HepG2 (cell line): ENCODE measurements at regions not wholly inside any gene's neighbourhood (a gene's known extent, or its start where the extent isn't known, plus 50 kb on each side); places are given as distances from the start of the nearest gene placed in this dataset.

Experiments
- ATAC-seq: fragments of 200-7000 bp; cut with Tn5 transposase; 3 replicates; pipeline ENCODE4 v1.9.1; 2020; ENCODE audit warnings: mild to moderate bottlenecking, moderate library complexity
- BruUV-seq: library from RNA; stranded (reverse); fragments of 400-500 nt; replicated peaks from 2 replicates; lab custom pipeline; 2021; lab: Mats Ljungman, UMichigan
- CTCF ChIA-PET: fragments of 300-600 bp; formaldehyde crosslinking; extraction: SDS; loops from one replicate; lab custom pipeline; 2021; ENCODE audit warnings: low total read pairs, inconsistent platforms, low intra/inter-chr PET ratio; lab: Yijun Ruan, JAX
- POLR2A ChIA-PET: fragments of 350-600 bp; sonication (Branson Sonifier 250); formaldehyde crosslinking; loops from one replicate; lab custom pipeline; 2020; ENCODE audit warnings: antibody characterized with exemption, inconsistent platforms; lab: Yijun Ruan, JAX
- DNase-seq: peaks from one replicate; pipeline ENCODE4 v3.0.0-alpha.2; 2015; ENCODE audit warnings: low spot score
- FAIRE-seq: peaks from 3 replicates; lab custom pipeline; 2011; peaks lifted over from hg19 to GRCh38; lab: Jason Lieb, UNC
- H2AFZ ChIP-seq: one replicate; pipeline ENCODE4 v1.6.1; 2011; ENCODE audit warnings: low read length, inconsistent platforms
- H3K27ac ChIP-seq: fragments of 300-600 bp; 3 replicates; pipeline ENCODE4 v1.8.0; 2011; ENCODE audit warnings: mixed run types, mild to moderate bottlenecking, mixed read lengths, low read length, inconsistent platforms; ENCODE audit not compliant: insufficient read depth; ENCODE audit errors: extremely low read length
- H3K27me3 ChIP-seq, 2 experiments: fragments of 200-600 bp in 1 of 2; 2 replicates in 1 of 2; 3 replicates in 1 of 2; pipeline versions ENCODE4 v1.6.0 to v1.8.0; 2011; ENCODE audit warnings: low read length in 2 of 2, mild to moderate bottlenecking in 2 of 2, moderate library complexity in 2 of 2, inconsistent platforms in 1 of 2; ENCODE audit not compliant: insufficient read depth in 2 of 2, control insufficient read depth in 1 of 2
- H3K36me3 ChIP-seq, 2 experiments: fragments of 200-600 bp in 1 of 2; replicated peaks in 1 of 2; 2 replicates in 1 of 2; 3 replicates in 1 of 2; pipeline versions ENCODE4 v1.5.1 to v1.8.0; 2011; ENCODE audit warnings: low read length in 2 of 2, inconsistent platforms in 1 of 2; ENCODE audit not compliant: insufficient read depth in 2 of 2, control insufficient read depth in 1 of 2
- H3K4me1 ChIP-seq: 2 replicates; pipeline ENCODE4 v1.5.1; 2012; ENCODE audit warnings: low read length, inconsistent platforms; ENCODE audit not compliant: insufficient read depth
- H3K4me2 ChIP-seq: 2 replicates; pipeline ENCODE4 v1.6.0; 2011; ENCODE audit warnings: low read depth, low read length, inconsistent platforms
- H3K4me3 ChIP-seq, 3 experiments: fragments of 200-600 bp in 1 of 3; sonication (generic), shearing (Covaris generic) in 1 of 3; replicated peaks in 1 of 3; 2 replicates each; pipeline ENCODE4 v1.5.1; 2011 to 2016; ENCODE audit warnings: low read length in 3 of 3, inconsistent platforms in 2 of 3, low read depth in 2 of 3, mild to moderate bottlenecking in 2 of 3, control low read depth in 1 of 3, mixed read lengths in 1 of 3; ENCODE audit not compliant: insufficient read depth in 1 of 3
- H3K79me2 ChIP-seq: one replicate; pipeline ENCODE4 v1.6.1; 2011; ENCODE audit warnings: low read length, inconsistent platforms; ENCODE audit not compliant: insufficient read depth
- H3K9ac ChIP-seq: 2 replicates; pipeline ENCODE4 v1.6.0; 2011; ENCODE audit warnings: mild to moderate bottlenecking, low read depth, low read length, inconsistent platforms; ENCODE audit not compliant: insufficient read depth
- H3K9me3 ChIP-seq: 2 replicates; pipeline ENCODE4 v1.5.1; 2012; ENCODE audit warnings: mild to moderate bottlenecking, low read length
- H4K20me1 ChIP-seq: 2 replicates; pipeline ENCODE4 v1.6.0; 2011; ENCODE audit warnings: inconsistent platforms, mild to moderate bottlenecking, low read length, moderate library complexity; ENCODE audit not compliant: insufficient read depth
- GPN1 ChIP-seq: sonication (generic); formaldehyde crosslinking; IDR thresholded peaks from 2 replicates; pipeline ENCODE4 v1.5.1; 2020; ENCODE audit warnings: missing genetic modification reagents, borderline replicate concordance
- TSC22D2 ChIP-seq: sonication (generic); formaldehyde crosslinking; IDR thresholded peaks from 2 replicates; pipeline ENCODE4 v1.5.1; 2020; ENCODE audit warnings: missing genetic modification reagents, mild to moderate bottlenecking, borderline replicate concordance
- ZNF329 ChIP-seq: sonication (generic); formaldehyde crosslinking; IDR thresholded peaks from 2 replicates; pipeline ENCODE4 v1.9.0; 2021; ENCODE audit warnings: low read depth, mild to moderate bottlenecking, missing genetic modification reagents
- ZNF510 ChIP-seq: sonication (generic); formaldehyde crosslinking; IDR thresholded peaks from 2 replicates; pipeline ENCODE4 v1.4.0; 2020; ENCODE audit warnings: low read depth, mild to moderate bottlenecking, missing genetic modification reagents
- ZNF605 ChIP-seq: sonication (generic); formaldehyde crosslinking; IDR thresholded peaks from 2 replicates; pipeline ENCODE4 v1.8.0; 2022; ENCODE audit warnings: mild to moderate bottlenecking, missing genetic modification reagents
- ZNF737 ChIP-seq: sonication (generic); formaldehyde crosslinking; IDR thresholded peaks from 2 replicates; pipeline ENCODE4 v1.5.0; 2020; ENCODE audit warnings: missing genetic modification reagents, mild to moderate bottlenecking, borderline replicate concordance
- ZSCAN31 ChIP-seq: sonication (generic); formaldehyde crosslinking; IDR thresholded peaks from 2 replicates; pipeline ENCODE4 v1.5.0; 2020; ENCODE audit warnings: low read depth, mild to moderate bottlenecking, missing genetic modification reagents
- WGBS: methylation state at CpG from one replicate; pipeline ENCODE4 v1.1.6; 2017; ENCODE audit warnings: low lambda C conversion rate; 5-methylcytosine and 5-hydroxymethylcytosine counted together
- in situ Hi-C: cut with HindIII; loops from 2 replicates; pipeline ENCODE4 v1.10.0; 2017; ENCODE audit warnings: low pct_unique_long_range_greater_than_20kb; ENCODE audit not compliant: extremely low pct_ligation_motif_present
- intact Hi-C: fragments of 100-400 bp; cut with micrococcal nuclease; formaldehyde crosslinking; loops from one replicate; pipeline ENCODE4 v1.10.0; 2022; ENCODE audit not compliant: unreplicated experiment
- TF ChIP-seq, protein P1 (sequence below): sonication (generic); formaldehyde crosslinking; IDR thresholded peaks from 2 replicates; pipeline ENCODE4 v1.4.0; 2020; ENCODE audit warnings: missing genetic modification reagents
- TF ChIP-seq, protein P2 (sequence below): sonication (generic); formaldehyde crosslinking; IDR thresholded peaks from 2 replicates; pipeline ENCODE4 v1.5.0; 2020; ENCODE audit warnings: mild to moderate bottlenecking, low read depth, missing genetic modification reagents, borderline replicate concordance
- TF ChIP-seq, protein P3 (sequence below): sonication (generic); formaldehyde crosslinking; IDR thresholded peaks from 2 replicates; pipeline ENCODE4 v1.4.0; 2020; ENCODE audit warnings: mild to moderate bottlenecking, missing genetic modification reagents
- TF ChIP-seq, protein P4 (sequence below): sonication (generic); formaldehyde crosslinking; IDR thresholded peaks from 2 replicates; pipeline ENCODE4 v1.4.0; 2020; ENCODE audit warnings: missing genetic modification reagents, borderline replicate concordance
- TF ChIP-seq, protein P5 (sequence below): sonication (generic); formaldehyde crosslinking; IDR thresholded peaks from 2 replicates; pipeline ENCODE4 v1.4.0; 2020; ENCODE audit warnings: missing genetic modification reagents

DNA sequence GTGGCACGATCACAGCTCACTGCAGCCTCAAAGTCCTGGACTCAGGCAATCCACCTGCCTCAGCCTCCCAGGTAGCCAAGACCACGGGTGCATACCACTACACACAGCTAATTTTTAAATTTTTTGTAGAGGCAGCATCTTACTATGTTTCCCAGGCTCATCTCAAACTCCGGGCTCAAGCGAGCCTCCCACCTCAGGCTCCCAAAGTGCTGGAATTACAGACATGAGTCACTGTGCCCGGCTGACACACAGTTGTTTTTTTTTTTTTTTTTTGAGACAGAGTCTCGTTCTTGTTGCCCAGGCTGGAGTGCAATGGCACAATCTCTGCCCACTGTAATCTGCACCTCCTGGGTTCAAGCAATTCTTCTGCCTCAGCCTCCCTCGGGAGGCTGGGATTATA is 70.1 kb upstream of the CNOT6 start:
- Histone ChIP-seq H3K9ac (no peak overlapping the region), H3K4me2 (no peak overlapping the region), H3K36me3 (no peaks in the 10 kb centered on the region), H3K79me2 (no peaks in the 10 kb centered on the region), H2AFZ (no peak overlapping the region), H3K27ac (no peak overlapping the region), H3K27me3 (peaks cover 0 to 11% of the 10 kb centered on the region in 2 experiments; a peak in 3 of 5 replicates), H3K4me1 (no peaks in the 10 kb centered on the region), H4K20me1 (no peaks in the 10 kb centered on the region), H3K4me3 (no peak overlapping the region), H3K9me3 (no peaks in the 10 kb centered on the region)
- no peak for ATAC-seq
- ChIA-PET CTCF (no interaction called here), POLR2A (no interaction called here)
- WGBS = 26% methylated on average over 7 of the region's 7 CpGs
- no peak for FAIRE-seq
- intact Hi-C loops = no loop called here
- no TSS peak for BruUV-seq
- no peak for DNase-seq
- in situ Hi-C loops = no loop called here
- TF ChIP-seq, protein P1, sequence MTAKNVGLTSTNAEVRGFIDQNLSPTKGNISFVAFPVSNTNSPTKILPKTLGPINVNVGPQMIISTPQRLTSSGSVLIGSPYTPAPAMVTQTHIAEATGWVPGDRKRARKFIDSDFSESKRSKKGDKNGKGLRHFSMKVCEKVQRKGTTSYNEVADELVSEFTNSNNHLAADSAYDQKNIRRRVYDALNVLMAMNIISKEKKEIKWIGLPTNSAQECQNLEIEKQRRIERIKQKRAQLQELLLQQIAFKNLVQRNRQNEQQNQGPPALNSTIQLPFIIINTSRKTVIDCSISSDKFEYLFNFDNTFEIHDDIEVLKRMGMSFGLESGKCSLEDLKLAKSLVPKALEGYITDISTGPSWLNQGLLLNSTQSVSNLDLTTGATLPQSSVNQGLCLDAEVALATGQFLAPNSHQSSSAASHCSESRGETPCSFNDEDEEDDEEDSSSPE (CRISPR knock-in tag) = no peak
- TF ChIP-seq ZNF737 (CRISPR knock-in tag) (no peak), GPN1 (CRISPR knock-in tag) (no peak), ZNF605 (CRISPR knock-in tag) (no peak), TSC22D2 (CRISPR knock-in tag) (no peak), ZSCAN31 (CRISPR knock-in tag) (no peak), ZNF510 (no peak), ZNF329 (CRISPR knock-in tag) (no peak)
- TF ChIP-seq, protein P2, sequence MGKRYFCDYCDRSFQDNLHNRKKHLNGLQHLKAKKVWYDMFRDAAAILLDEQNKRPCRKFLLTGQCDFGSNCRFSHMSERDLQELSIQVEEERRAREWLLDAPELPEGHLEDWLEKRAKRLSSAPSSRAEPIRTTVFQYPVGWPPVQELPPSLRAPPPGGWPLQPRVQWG (CRISPR knock-in tag) = no peak
- TF ChIP-seq, protein P3, sequence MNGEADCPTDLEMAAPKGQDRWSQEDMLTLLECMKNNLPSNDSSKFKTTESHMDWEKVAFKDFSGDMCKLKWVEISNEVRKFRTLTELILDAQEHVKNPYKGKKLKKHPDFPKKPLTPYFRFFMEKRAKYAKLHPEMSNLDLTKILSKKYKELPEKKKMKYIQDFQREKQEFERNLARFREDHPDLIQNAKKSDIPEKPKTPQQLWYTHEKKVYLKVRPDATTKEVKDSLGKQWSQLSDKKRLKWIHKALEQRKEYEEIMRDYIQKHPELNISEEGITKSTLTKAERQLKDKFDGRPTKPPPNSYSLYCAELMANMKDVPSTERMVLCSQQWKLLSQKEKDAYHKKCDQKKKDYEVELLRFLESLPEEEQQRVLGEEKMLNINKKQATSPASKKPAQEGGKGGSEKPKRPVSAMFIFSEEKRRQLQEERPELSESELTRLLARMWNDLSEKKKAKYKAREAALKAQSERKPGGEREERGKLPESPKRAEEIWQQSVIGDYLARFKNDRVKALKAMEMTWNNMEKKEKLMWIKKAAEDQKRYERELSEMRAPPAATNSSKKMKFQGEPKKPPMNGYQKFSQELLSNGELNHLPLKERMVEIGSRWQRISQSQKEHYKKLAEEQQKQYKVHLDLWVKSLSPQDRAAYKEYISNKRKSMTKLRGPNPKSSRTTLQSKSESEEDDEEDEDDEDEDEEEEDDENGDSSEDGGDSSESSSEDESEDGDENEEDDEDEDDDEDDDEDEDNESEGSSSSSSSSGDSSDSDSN (CRISPR knock-in tag) = no peak
- TF ChIP-seq, protein P4, sequence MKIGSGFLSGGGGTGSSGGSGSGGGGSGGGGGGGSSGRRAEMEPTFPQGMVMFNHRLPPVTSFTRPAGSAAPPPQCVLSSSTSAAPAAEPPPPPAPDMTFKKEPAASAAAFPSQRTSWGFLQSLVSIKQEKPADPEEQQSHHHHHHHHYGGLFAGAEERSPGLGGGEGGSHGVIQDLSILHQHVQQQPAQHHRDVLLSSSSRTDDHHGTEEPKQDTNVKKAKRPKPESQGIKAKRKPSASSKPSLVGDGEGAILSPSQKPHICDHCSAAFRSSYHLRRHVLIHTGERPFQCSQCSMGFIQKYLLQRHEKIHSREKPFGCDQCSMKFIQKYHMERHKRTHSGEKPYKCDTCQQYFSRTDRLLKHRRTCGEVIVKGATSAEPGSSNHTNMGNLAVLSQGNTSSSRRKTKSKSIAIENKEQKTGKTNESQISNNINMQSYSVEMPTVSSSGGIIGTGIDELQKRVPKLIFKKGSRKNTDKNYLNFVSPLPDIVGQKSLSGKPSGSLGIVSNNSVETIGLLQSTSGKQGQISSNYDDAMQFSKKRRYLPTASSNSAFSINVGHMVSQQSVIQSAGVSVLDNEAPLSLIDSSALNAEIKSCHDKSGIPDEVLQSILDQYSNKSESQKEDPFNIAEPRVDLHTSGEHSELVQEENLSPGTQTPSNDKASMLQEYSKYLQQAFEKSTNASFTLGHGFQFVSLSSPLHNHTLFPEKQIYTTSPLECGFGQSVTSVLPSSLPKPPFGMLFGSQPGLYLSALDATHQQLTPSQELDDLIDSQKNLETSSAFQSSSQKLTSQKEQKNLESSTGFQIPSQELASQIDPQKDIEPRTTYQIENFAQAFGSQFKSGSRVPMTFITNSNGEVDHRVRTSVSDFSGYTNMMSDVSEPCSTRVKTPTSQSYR = no peak
- TF ChIP-seq, protein P5, sequence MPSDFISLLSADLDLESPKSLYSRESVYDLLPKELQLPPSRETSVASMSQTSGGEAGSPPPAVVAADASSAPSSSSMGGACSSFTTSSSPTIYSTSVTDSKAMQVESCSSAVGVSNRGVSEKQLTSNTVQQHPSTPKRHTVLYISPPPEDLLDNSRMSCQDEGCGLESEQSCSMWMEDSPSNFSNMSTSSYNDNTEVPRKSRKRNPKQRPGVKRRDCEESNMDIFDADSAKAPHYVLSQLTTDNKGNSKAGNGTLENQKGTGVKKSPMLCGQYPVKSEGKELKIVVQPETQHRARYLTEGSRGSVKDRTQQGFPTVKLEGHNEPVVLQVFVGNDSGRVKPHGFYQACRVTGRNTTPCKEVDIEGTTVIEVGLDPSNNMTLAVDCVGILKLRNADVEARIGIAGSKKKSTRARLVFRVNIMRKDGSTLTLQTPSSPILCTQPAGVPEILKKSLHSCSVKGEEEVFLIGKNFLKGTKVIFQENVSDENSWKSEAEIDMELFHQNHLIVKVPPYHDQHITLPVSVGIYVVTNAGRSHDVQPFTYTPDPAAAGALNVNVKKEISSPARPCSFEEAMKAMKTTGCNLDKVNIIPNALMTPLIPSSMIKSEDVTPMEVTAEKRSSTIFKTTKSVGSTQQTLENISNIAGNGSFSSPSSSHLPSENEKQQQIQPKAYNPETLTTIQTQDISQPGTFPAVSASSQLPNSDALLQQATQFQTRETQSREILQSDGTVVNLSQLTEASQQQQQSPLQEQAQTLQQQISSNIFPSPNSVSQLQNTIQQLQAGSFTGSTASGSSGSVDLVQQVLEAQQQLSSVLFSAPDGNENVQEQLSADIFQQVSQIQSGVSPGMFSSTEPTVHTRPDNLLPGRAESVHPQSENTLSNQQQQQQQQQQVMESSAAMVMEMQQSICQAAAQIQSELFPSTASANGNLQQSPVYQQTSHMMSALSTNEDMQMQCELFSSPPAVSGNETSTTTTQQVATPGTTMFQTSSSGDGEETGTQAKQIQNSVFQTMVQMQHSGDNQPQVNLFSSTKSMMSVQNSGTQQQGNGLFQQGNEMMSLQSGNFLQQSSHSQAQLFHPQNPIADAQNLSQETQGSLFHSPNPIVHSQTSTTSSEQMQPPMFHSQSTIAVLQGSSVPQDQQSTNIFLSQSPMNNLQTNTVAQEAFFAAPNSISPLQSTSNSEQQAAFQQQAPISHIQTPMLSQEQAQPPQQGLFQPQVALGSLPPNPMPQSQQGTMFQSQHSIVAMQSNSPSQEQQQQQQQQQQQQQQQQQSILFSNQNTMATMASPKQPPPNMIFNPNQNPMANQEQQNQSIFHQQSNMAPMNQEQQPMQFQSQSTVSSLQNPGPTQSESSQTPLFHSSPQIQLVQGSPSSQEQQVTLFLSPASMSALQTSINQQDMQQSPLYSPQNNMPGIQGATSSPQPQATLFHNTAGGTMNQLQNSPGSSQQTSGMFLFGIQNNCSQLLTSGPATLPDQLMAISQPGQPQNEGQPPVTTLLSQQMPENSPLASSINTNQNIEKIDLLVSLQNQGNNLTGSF = no peak
